ENCODE measurements at regions not wholly inside any gene's neighbourhood (a gene's known extent, or its start where the extent isn't known, plus 50 kb on each side); places are given as distances from the start of the nearest gene placed in this dataset.

DNA sequence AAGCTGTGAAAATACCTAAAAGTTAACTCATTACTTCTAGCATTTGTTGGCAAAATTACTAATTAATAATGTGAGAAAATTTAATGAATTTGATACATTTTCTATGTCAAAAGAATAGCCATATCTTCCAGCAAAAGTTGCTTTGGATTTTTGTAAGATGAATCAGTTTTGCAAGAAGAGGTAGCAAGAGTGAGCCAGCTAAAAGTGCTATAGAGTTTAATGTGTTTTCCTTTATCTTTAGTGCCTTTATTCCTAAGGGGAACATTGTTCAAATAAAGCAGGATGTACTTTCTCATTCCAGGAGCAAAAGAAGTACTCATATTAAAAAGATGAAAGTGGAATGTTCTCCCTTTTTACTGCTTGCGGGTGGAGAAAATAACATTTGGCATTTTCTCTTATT lies 622.2 kb downstream of the ANXA1 start:
- no peak for DNase-seq (ENCODE audit: low read depth)

DNA sequence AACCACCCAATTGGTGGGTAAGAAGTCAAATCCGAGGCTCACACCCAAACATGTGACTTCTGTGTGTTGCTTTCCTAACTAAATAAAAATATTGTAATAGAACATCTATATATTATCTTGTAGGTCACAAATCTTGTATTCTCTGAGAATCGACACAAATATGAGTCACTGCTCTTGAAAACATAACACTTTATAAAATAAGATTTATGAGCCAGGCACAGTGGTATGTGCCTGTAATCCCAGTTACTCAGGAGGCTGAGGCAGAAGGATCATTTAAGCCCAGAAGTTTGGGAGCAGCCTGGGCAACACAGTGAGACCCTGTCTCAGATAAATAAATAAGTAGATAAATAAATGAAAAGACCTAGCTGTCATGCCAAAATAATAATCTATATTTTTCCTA lies 624.1 kb downstream of the ANXA1 start:
- no peak for DNase-seq (ENCODE audit: low read depth)

DNA sequence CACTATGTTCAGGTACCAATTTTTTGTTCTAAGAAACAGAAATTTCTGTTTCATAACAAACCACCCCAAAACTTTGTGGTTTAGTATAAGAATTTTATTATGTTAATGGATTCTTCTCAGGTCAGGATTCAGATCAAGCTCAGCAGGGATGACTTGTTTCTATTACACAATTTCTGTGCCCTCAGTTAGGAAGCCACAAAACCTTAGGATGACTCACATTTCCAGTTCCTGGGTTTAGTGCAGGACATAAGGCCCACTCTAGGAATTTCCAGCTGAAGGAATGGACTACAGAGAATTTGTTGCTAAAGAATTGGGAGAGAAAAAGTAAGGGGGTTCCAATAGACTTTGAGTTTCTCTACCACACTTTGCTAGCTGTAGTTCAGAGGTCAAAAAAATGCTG lies 629.3 kb downstream of the ANXA1 start:
- no peak for DNase-seq (ENCODE audit: low read depth)

DNA sequence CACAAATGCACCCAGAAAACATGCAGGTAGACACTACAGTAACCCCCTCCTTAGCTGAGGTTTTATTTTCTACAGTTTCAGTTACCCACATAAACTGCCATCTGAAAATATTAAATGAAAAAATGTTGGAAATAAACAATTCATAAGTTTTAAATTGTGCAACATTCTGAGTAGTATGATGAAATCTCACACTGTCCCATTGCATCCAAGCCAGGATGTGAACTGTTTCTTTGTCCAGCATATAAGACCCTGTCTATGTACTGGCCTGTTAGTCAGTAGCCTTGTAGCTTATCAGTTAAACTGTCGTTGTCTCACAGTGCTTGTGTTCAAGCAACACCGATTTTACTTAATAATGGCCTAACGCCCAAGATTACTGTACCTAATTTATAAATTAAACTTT lies 630.5 kb downstream of the ANXA1 start:
- DNase-seq (ENCODE audit: low read depth): no peak

DNA sequence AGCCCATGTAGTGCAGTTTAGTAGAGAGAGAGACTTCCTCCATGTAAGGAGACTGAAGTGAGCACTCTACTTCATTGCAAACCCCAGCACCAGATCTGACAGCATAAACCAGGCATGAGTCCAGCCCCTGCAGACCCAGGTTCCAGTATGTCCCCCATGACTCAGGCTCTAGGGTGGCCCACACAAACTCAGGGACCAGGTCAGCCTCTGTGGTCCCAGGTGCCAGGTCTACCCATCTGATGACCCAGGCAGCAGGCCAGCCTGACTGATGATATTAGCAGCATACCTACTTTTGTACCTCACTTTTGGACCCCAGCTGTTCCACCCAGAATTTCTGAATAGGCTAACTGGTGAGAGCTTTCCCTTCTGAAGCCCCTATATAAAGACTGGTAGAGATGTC lies 647.8 kb downstream of the ANXA1 start:
- no peak for DNase-seq (ENCODE audit: low read depth)

DNA sequence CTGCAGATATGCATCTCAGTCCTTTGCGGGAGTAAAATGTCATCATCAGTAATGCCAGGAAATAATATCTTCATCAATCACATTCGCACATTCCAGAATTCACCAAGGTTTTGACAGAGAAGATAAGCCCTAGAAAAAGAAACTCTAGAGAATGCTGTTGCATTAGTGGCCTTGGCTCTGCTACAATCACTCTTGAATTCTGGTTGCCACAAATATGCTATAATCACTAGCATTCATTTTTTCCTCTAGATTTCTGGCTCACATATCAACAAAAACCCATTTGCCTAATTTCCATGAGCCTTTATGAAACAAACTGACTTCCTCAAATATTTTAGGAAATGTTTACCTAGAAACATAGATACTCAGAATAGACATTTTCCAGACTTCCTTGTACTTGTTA lies 653.4 kb downstream of the ANXA1 start:
- no peak for DNase-seq (ENCODE audit: low read depth)

DNA sequence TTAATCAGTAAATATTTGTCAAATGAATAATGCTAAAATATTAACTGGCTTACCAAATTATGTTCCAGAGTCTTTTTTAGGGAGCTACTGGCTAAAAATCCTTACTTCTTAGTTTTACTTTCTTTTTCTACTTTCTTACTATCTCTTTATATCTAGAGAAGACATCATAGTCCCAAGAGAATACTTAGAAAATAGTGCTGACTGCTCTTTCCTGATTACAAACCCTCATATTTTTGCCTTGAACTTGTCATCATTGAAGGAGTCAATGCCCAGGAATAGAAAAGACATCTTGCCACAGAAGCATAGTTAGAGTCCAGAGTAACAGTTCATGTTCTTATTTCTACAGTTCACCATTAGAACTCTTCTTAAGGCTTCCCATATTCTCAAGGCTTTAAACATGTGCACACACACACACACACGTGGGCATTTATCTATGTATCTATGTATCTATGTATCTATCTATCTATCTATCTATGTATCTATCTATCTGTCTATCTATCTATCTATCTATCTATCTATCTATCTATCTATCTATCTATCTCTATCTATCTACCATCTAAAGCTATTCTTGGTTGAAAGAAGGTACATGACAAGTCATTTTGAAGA lies 654.3 kb downstream of the ANXA1 start:
- no peak for DNase-seq (ENCODE audit: low read depth)

DNA sequence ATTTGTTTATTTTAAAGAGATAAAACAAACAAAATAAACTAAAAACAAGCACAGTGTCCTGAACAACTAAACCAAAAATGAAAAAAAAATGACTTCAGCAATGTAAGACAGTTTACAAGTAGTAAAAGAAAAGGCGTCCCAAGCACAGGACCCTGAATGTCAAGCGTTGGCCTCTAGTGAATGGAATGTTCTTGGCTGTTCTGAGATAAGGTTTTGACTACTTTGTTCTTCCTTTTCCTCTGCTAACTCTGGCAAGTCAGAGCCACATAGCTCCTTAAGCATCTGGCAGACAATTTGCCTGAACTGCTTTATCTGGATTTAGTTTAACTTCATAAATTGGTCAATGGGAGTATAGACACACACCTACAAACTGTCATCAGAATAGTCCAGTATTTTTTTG lies 655.2 kb downstream of the ANXA1 start:
- no peak for DNase-seq (ENCODE audit: low read depth)

DNA sequence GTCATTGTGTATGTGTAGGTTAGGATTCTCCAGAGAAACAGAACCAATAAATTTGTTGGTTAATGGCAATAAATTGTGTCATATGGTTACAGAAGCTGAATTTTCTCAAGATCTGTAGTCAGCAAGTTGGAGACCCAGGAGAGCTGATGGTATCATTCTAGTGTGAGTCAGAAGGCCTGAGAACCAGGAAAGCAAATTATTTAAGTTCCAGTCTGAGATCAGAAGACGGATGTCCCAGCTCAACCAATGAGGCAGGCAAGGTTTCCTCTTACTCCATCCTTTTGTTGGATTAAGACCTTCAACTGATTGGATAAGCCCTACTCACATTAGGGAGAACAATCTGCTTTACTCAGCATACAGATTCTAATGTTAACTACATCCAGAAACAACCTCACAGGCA lies 656.3 kb downstream of the ANXA1 start:
- DNase-seq (ENCODE audit: low read depth): no peak

DNA sequence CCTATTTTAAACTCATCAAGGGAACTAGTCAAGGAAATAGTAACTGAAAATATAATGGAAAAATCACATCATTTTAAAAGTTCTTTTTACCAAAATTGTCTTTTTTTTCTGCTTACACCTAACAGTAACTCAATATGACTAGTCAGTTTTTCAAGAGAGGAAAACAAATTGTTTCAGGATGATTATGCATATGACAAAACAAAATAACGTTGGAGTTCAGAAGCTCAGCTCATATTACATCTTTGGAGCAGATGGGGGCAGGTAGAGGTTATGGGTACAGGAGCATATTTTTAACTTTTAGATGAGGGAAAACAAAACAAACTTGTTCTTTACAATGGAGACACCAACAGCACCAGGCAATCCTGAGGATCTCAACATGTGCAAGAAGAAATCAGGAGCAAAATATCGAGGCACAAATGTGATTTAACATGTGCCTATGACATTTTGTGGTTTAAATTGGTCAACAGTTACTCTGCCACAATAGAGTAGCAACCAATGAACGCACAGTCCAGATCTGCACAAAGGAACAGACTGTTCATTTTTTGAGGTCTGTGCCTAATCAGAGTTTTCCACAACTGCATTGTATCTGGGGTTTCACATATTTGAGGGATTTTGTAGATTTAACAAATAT lies 659.0 kb downstream of the ANXA1 start:
- DNase-seq (ENCODE audit: low read depth): no peak

DNA sequence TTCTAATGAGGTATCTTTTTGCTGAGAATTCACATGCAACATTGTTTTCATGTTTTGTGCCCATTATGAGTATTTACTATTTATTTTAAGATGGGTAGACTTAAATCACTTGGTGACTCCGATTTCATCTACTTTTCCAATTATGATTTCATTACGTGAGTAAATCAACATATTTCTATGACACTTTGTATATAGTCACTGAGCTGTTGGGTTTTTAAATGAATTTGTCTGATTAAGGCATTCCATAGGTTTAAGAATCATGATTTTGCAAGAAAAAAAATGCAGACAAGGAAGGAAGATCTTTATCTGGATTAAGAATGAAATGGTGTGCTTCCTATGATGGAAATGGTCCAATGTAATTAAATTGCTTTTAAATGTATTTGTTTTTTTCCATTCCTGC lies 661.9 kb downstream of the ANXA1 start:
- no peak for DNase-seq (ENCODE audit: low read depth)

DNA sequence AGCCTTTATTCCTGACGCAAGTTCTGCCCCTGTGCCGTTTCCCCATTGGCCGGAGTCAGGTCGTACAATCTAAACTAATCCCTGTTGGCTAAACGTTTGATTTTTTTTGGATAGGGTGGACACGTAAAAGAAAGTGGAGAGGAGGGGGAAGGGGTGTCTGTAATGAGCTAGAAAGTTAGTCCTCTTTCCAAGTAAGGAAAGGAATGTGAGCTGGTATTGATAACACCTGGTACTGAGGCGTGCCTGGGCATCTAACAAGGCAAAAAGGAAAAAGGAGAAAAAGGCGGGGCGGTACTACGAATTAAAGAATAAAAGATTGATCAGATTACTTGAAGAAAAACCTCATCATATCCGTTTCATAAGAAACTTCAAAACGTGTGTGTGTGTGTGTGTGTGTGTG lies 665.2 kb downstream of the ANXA1 start:
- no peak for DNase-seq (ENCODE audit: low read depth)

DNA sequence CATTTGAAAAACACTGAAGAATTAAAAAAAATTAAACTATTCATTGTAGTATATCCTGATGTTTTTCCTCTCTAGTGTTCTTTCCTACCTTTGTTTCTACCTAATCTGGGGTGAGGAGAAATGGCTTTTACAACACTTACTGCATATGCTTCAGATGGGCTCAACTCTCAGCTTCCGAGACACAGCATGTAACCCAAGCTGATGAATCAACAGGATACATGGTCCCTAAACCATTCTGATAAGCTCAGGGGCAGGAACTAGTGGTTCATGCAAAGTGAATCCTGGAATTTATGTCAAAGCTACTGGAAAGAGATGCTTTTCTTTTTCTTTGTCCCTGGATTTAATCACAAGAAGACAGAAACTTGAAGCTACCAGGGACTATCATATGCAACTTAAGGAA lies 672.5 kb upstream of the RORB start:
- DNase-seq (ENCODE audit: low read depth): no peak

DNA sequence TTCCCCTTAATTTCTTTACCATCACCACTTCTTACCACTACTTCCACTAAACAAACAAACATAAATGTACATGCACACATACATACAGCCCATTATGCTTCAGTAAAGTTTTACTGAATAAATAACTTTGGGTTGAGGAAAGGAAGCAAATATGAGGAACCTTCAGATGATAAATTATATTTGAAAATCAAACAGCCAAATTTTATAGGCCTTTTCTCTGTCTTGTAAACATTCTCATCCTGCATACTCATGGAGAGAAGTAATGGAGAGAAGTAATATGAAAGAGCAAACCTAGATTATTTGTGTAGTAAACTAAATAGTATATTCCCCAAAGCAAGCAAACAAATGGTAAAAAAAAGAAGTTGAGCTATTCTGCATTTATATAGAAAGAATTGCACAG lies 658.3 kb upstream of the RORB start:
- no peak for DNase-seq (ENCODE audit: low read depth)

DNA sequence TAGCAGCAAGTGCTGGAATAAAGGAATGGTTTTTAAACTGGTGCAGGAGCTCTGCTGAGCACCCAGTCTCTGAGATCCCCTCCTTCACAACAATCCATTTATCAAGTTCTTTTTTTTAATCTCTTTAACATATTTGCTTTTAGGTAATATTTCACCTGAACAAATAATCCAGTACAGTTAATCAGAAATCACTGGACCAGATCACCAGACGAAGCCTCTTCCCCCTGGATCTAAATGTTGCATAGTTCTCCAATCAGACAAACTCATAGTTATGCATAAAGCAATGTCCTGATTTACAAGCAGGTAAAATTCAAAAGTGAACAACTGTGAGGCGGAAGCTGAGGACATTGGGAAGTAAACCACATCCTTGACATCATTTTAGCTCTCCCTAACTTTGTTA lies 657.7 kb upstream of the RORB start:
- no peak for DNase-seq (ENCODE audit: low read depth)

DNA sequence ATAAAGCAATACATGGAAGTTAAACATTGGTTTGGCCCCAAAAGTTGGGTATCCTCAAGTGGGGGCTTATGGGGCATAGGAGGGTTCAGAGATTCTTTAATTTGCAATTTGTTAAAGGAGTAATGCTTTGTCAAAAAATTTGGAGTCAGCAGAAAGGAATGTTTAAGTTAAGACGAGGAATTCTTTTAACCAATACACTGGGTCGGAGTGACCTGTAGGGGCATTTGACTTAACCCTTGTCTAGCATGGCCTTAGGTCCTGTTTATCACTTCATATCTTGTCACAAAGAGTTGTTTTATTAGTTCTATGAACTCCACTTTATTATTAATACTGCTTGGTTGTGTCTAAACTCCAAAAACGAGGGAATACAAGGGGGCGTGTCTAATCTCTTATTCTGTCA lies 656.1 kb upstream of the RORB start:
- no peak for DNase-seq (ENCODE audit: low read depth)

DNA sequence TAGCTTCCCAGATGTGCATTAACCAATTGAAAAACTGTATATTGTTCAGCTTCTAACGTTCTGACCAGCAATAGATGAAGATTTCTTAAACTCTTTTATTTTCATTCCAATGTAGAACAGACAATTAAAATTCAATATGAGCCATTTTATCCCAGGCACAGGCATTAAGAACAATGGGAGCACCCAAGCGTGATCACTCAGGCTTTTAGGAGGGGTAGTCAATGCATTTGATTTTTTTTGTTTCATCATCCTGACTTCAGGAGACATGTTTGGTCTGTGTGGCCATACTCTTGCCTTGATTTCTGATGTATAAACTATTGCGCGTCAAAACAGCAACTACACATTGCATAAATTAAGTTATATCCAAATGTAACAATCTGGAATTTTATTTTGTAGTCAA lies 653.0 kb upstream of the RORB start:
- DNase-seq (ENCODE audit: low read depth): no peak

DNA sequence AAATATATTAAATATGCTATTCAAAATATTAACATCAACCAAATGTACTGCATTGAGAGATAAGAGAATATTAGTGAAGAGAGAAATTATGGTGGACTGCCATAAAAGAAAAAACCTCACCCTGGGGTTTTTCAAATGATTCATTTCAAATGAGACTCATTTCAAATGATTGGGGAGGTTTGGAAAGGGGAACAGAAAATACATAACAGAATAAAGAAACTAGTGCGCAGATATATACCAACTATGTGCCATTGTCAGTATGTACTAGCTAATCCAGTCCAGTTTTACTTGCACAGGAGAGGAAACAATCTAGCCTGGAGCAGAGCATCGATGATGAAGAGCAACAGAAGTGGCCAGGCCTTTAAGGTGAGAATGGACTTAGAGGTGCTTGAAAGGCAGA lies 651.6 kb upstream of the RORB start:
- no peak for DNase-seq (ENCODE audit: low read depth)

DNA sequence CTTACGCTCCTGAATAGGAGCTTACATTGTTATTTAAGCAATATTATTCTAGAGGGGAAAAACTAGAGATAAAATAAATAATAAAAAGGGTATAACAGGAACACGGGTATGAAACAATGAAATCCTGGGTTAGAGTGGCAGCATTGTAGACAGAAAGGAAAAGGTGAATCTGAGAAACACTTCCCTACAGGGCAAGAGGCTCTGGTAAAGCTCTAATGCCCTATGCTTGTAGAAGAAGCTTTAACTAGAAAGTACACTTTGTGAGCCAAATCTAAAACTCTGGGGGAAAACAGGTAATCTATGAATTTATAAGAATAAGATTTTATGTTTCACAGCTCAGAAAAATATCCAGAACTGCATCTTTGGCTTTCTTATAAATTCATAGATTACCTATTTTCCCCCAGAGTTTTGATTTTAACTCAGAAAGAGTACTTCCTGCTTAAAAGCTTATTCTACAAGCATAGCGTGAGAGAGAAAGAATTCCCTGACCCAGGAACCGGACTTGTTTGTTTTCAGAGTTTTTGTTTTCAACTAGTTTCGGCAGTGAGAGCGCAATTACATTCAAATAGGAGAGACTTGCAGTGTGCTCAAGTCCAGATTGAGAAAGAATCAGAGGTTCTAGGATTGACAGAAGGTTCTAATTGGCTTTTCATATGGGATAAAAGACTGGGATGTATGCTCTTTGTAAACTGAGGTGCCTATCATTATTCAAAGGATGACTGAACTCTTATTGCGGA lies 651.0 kb upstream of the RORB start:
- DNase-seq (ENCODE audit: low read depth): no peak

DNA sequence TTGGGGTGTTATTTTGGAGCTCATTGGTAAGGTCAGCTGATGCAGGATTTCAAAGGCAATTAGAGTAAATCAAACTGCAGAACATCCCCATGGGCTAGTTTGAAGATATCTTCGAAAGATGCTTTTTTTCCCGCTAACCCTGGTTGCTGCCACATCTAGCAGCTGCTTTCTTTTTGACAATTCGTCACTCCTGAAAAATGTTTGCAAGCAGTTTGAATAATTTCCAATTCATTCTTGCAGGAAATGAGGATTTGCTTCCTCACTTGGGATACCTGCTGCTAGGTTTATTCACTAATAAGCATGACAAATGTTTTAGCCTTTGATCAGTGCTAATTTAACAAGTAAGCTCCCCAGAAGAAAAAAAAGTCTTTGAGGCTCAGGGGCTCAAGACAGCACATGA lies 649.6 kb upstream of the RORB start:
- no peak for DNase-seq (ENCODE audit: low read depth)

DNA sequence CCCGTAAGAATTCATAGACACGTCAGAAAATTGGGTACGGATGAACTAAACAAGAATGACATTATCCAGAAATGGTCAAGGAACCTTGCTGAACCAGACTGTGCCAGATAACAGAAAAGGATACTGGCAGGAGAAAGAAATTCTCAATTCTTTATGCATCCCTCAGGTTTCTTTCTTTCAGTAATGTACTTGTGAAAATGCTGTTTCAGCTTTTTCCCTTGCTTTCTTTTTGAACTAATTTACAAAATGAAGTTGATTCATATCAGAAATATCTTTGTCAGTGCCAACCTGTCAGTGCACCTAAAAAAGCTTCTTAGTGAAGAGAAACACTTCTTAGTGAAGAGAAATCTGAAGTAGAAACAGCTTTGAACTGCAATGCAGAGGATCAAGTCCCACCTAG lies 643.6 kb upstream of the RORB start:
- DNase-seq (ENCODE audit: low read depth): no peak

DNA sequence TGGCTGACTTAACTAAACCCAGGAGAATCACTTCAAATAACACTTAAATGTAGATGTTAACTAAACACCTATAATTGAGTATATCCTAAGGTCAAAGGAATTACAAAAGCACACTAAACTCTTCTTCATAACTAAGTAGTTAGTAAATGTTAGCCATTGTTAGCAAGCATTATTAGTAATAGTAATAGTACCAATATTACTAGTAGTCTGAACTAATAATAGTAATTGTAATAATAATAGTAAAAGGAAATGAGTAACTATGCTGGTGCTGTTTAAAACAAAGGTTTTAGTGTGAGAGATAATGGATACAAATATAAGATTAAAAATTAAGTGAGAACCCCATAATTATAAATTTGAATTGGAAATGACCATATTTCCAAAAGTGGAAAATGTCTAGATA lies 641.9 kb upstream of the RORB start:
- DNase-seq (ENCODE audit: low read depth): no peak

DNA sequence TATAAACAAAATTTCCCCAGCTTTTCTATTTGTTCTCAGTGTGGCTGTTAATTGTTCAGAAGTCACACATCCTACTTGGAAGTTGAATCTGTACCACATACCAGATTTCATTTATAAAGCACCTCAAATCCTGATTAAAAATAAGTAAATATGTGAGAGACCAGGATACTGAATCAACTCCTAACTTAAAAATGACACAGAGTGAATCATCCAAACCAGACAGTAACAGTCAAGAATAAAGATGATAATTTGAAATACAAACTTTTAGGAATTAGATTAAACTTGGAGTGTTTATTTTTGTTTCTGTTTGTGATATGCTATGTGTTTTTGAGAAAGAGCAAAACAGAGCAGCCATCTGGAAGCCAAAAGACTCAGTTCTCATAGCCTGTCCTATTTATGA lies 633.2 kb upstream of the RORB start:
- no peak for DNase-seq (ENCODE audit: low read depth)

DNA sequence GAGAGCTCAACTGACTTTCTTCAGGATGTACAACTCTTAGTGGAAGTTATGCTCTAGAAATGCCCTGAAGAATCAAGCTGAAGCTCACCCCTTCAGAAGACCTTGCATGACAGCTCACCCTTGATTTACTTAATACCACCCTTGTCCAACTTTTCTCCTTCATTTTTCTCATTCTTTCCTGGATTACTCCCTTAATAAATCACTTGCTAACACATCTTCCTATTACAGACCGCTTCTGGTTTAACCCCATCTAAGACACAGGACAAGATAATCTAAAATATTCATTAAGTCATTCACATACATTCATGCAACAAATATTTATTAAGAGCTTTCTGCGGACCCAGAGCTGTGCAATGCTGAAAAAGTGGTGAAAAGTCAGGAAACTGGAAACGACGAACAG lies 630.7 kb upstream of the RORB start:
- DNase-seq (ENCODE audit: low read depth): no peak
